Hepatocyte (in vitro differentiated cells): ENCODE measurements at regions not wholly inside any gene's neighbourhood (a gene's known extent, or its start where the extent isn't known, plus 50 kb on each side); places are given as distances from the start of the nearest gene placed in this dataset.

ENCODE experiments used
- CTCF ChIP-seq: fragments of 200-600 bp; sonication (generic); IDR thresholded peaks from 2 replicates; pipeline ENCODE4 v1.5.1; 2016; ENCODE audit warnings: antibody characterized with exemption, mild to moderate bottlenecking; ENCODE audit not compliant: poor library complexity
- EZH2 ChIP-seq: fragments of 200-600 bp; sonication (generic); IDR thresholded peaks from 2 replicates; pipeline ENCODE4 v1.6.1; 2016; ENCODE audit warnings: antibody characterized with exemption, mild to moderate bottlenecking, borderline replicate concordance
- EZH2phosphoT487 ChIP-seq: fragments of 200-600 bp; sonication (generic); IDR thresholded peaks from one replicate; pipeline ENCODE4 v1.6.1; 2018; ENCODE audit warnings: antibody characterized with exemption, mild to moderate bottlenecking, low read depth, moderate library complexity; ENCODE audit not compliant: unreplicated experiment, severe bottlenecking

DNA sequence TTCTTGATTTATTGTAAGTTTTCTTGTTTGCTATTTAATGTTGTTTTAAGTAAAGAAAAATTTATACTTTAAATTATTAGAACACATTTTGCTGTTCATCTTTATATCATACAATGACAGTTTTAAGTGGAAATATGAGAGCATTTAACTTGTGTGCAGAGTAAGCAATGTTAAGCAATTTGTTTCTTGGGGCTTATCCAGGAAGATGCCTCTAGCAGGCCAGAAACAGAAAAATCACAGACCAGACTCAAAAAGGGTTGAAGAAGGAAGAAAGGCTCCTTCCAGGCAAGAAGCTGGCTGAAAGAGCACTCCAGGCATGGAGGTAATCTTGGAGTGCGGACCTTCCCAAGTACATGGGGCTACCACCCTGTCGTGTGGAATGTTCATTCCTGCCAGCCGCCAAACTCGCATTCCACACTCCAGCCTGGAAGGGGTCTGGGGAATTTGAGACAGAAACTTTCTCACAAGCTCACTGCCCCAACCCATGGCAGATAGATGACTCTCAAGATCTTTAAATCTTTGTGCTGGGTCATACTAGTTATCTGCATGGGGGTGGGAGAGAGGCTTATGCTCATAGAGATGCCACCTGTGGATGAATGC is 1521.3 kb upstream of the AGA start:
- no peak for TF ChIP-seq CTCF
- TF ChIP-seq EZH2phosphoT487 = no peak
- TF ChIP-seq EZH2 = no peak
